ENCODE measurements at regions not wholly inside any gene's neighbourhood (a gene's known extent, or its start where the extent isn't known, plus 50 kb on each side); places are given as distances from the start of the nearest gene placed in this dataset.

GRCh38 chr1:220462752-220463151 is 65.2 kb upstream of the MARK1 start:
- TF ChIP-seq NFYB (CRISPR knock-in tag; IDR thresholded peaks at IDR 0.05) (no peak), REPIN1 (CRISPR knock-in tag; IDR thresholded peaks at IDR 0.05; ENCODE audit: borderline replicate concordance, low read depth) (no peak), MYNN (CRISPR knock-in tag; IDR thresholded peaks at IDR 0.05; ENCODE audit: low read depth) (no peak), GTF2F1 (IDR thresholded peaks at IDR 0.05; ENCODE audit: low read length) (no peak), BRF2 (CRISPR knock-in tag; IDR thresholded peaks at IDR 0.05) (no peak), FOXM1 (CRISPR knock-in tag; IDR thresholded peaks at IDR 0.05) (no peak), FOXJ3 (CRISPR knock-in tag; IDR thresholded peaks at IDR 0.05; ENCODE audit: borderline replicate concordance) (no peak), REST (IDR thresholded peaks at IDR 0.05; ENCODE audit: borderline replicate concordance in 1 of 2, low read depth in 1 of 2, low read length in 2 of 2) (no peak)
- TF ChIP-seq, protein P1, sequence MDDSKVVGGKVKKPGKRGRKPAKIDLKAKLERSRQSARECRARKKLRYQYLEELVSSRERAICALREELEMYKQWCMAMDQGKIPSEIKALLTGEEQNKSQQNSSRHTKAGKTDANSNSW (CRISPR knock-in tag; IDR thresholded peaks at IDR 0.05; ENCODE audit: borderline replicate concordance), result no peak
- TF ChIP-seq, protein P2, sequence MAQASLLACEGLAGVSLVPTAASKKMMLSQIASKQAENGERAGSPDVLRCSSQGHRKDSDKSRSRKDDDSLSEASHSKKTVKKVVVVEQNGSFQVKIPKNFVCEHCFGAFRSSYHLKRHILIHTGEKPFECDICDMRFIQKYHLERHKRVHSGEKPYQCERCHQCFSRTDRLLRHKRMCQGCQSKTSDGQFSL (CRISPR knock-in tag; IDR thresholded peaks at IDR 0.05), result no peak
